HCT116 (cell line): ENCODE measurements at regions not wholly inside any gene's neighbourhood (a gene's known extent, or its start where the extent isn't known, plus 50 kb on each side); places are given as distances from the start of the nearest gene placed in this dataset.

ENCODE experiments used
- ATAC-seq: fragments of 200-7000 bp; cut with Tn5 transposase; 2 replicates; pipeline ENCODE4 v1.9.1; 2020; ENCODE audit warnings: mild to moderate bottlenecking, moderate library complexity
- BruUV-seq: library from RNA; stranded (reverse); fragments of 400-500 nt; replicated peaks from 2 replicates; lab custom pipeline; 2021; lab: Mats Ljungman, UMichigan
- CTCF ChIA-PET: fragments of 300-600 bp; sonication (Branson Sonifier 250); formaldehyde crosslinking; loops from one replicate; lab custom pipeline; 2021; ENCODE audit warnings: antibody characterized with exemption; lab: Charles Lee
- POLR2A ChIA-PET: fragments of 300-600, 350-600 bp; sonication (Branson Sonifier 250); formaldehyde crosslinking; loops from one replicate; lab custom pipeline; 2021; ENCODE audit warnings: antibody characterized with exemption; lab: Charles Lee
- RAD21 ChIA-PET, 2 experiments: fragments of 300-600 bp; sonication (Branson Sonifier 250); formaldehyde crosslinking; loops; one replicate each; lab custom pipeline; 2023; ENCODE audit warnings: low total read pairs in 2 of 2; ENCODE audit not compliant: uncharacterized antibody in 2 of 2, unreplicated experiment in 2 of 2, low non-redundant PET in 1 of 2; lab: Charles Lee
- DNase-seq: peaks from one replicate; pipeline ENCODE4 v3.0.0-alpha.2; 2010; ENCODE audit warnings: low read depth, low spot score
- H2AFZ ChIP-seq: fragments of 200-600 bp; shearing (Covaris generic), sonication (generic); 2 replicates; pipeline ENCODE4 v1.6.1; 2017; ENCODE audit warnings: low read depth, mixed run types, mixed read lengths, antibody characterized with exemption, low read length; ENCODE audit not compliant: poor library complexity, severe bottlenecking
- H3K27ac ChIP-seq: 2 replicates; pipeline ENCODE4 v1.5.1; 2012; ENCODE audit warnings: low read depth, low read length
- H3K27me3 ChIP-seq: fragments of 200-600 bp; sonication (generic); 2 replicates; pipeline ENCODE4 v1.6.1; 2016; ENCODE audit warnings: mixed run types, low read length, mixed read lengths; ENCODE audit not compliant: insufficient read depth
- H3K36me3 ChIP-seq, 2 experiments: fragments of 200-500 bp in 1 of 2; fragments of 200-600 bp in 1 of 2; sonication (Bioruptor generic) in 1 of 2; sonication (generic) in 1 of 2; 2 replicates each; pipeline versions ENCODE4 v1.5.1 to v1.6.1; 2014 to 2016; ENCODE audit warnings: low read length in 2 of 2, inconsistent platforms in 1 of 2, mixed read lengths in 1 of 2, mixed run types in 1 of 2; ENCODE audit not compliant: insufficient read depth in 2 of 2, control insufficient read depth in 1 of 2
- H3K4me1 ChIP-seq, 2 experiments: fragments of 200-600 bp in 1 of 2; sonication (generic) in 1 of 2; 2 replicates each; pipeline versions ENCODE4 v1.5.1 to v1.6.1; 2012 to 2017; ENCODE audit warnings: low read length in 2 of 2, inconsistent platforms in 1 of 2, mild to moderate bottlenecking in 1 of 2, mixed read lengths in 1 of 2, mixed run types in 1 of 2, moderate library complexity in 1 of 2; ENCODE audit not compliant: insufficient read depth in 2 of 2, control insufficient read depth in 1 of 2
- H3K4me2 ChIP-seq: fragments of 200-600 bp; sonication (generic); 2 replicates; pipeline ENCODE4 v1.6.1; 2017; ENCODE audit warnings: mixed run types, low read length, mixed read lengths
- H3K4me3 ChIP-seq, 2 experiments: fragments of 200-600 bp in 1 of 2; sonication (generic) in 1 of 2; replicated peaks in 1 of 2; 2 replicates each; pipeline ENCODE4 v1.5.1; 2011 to 2016; ENCODE audit warnings: low read length in 2 of 2, control low read depth in 1 of 2, low read depth in 1 of 2, mild to moderate bottlenecking in 1 of 2, mixed read lengths in 1 of 2, mixed run types in 1 of 2
- H3K79me2 ChIP-seq: fragments of 200-600 bp; sonication (generic); 2 replicates; pipeline ENCODE4 v1.6.1; 2017; ENCODE audit warnings: mild to moderate bottlenecking, mixed run types, low read length, moderate library complexity, mixed read lengths; ENCODE audit not compliant: insufficient read depth
- H3K9ac ChIP-seq: fragments of 200-600 bp; sonication (generic); 2 replicates; pipeline ENCODE4 v1.6.1; 2016; ENCODE audit warnings: low read length, mixed read lengths
- H3K9me2 ChIP-seq: fragments of 200-600 bp; sonication (generic), shearing (Covaris generic); 2 replicates; pipeline ENCODE4 v1.6.1; 2017; ENCODE audit warnings: mixed run types, mild to moderate bottlenecking, moderate library complexity; ENCODE audit not compliant: insufficient read depth
- H3K9me3 ChIP-seq, 2 experiments: fragments of 200-500 bp in 1 of 2; fragments of 200-600 bp in 1 of 2; sonication (Bioruptor generic) in 1 of 2; sonication (generic) in 1 of 2; 2 replicates each; pipeline ENCODE4 v1.6.1; 2014 to 2017; ENCODE audit warnings: low read length in 2 of 2, mixed read lengths in 2 of 2, inconsistent platforms in 1 of 2, low read depth in 1 of 2, mild to moderate bottlenecking in 1 of 2, mixed run types in 1 of 2, moderate library complexity in 1 of 2; ENCODE audit not compliant: control insufficient read depth in 1 of 2, insufficient read depth in 1 of 2
- H4K20me1 ChIP-seq: fragments of 200-600 bp; sonication (generic), shearing (Covaris generic); 2 replicates; pipeline ENCODE4 v1.6.1; 2017; ENCODE audit warnings: mixed run types, mild to moderate bottlenecking, moderate library complexity; ENCODE audit not compliant: insufficient read depth
- ELF1 ChIP-seq: IDR thresholded peaks from 2 replicates; pipeline ENCODE4 v1.6.1; 2012; ENCODE audit warnings: low read depth, borderline replicate concordance
- EZH2phosphoT487 ChIP-seq: fragments of 200-600 bp; IDR thresholded peaks from 2 replicates; pipeline ENCODE4 v1.6.1; 2018; ENCODE audit warnings: antibody characterized with exemption, borderline replicate concordance
- RAD21 ChIP-seq: IDR thresholded peaks from 2 replicates; pipeline ENCODE4 v1.6.1; 2012; ENCODE audit warnings: low read depth, mild to moderate bottlenecking
- SIN3A ChIP-seq: IDR thresholded peaks from 2 replicates; pipeline ENCODE4 v1.6.1; 2012; ENCODE audit warnings: low read depth
- SP1 ChIP-seq: IDR thresholded peaks from 2 replicates; pipeline ENCODE4 v1.6.1; 2012; ENCODE audit warnings: low read depth
- SRF ChIP-seq: IDR thresholded peaks from 2 replicates; pipeline ENCODE4 v1.6.1; 2012; ENCODE audit warnings: low read depth
- intact Hi-C: fragments of 100-400 bp; cut with micrococcal nuclease; formaldehyde crosslinking; loops from 2 replicates; pipeline ENCODE4 v1.10.0; 2022
- TF ChIP-seq, protein P1 (sequence below): IDR thresholded peaks from 2 replicates; pipeline ENCODE4 v1.6.1; 2011; ENCODE audit warnings: mild to moderate bottlenecking, low read length, moderate library complexity; ENCODE audit not compliant: insufficient replicate concordance; ENCODE audit errors: extremely low read depth
- TF ChIP-seq, protein P2 (sequence below), 3 experiments: fragments of 200-600 bp in 1 of 3; sonication (generic) in 1 of 3; IDR thresholded peaks in 2 of 3; conservative IDR thresholded peaks in 1 of 3; 2 replicates each; pipeline ENCODE4 v1.5.1; 2012 to 2017; ENCODE audit warnings: low read depth in 2 of 3, low read length in 2 of 3, antibody characterized with exemption in 1 of 3, borderline replicate concordance in 1 of 3, control low read depth in 1 of 3, mild to moderate bottlenecking in 1 of 3, mixed read lengths in 1 of 3, mixed run types in 1 of 3, moderate library complexity in 1 of 3; ENCODE audit not compliant: insufficient read depth in 1 of 3

DNA sequence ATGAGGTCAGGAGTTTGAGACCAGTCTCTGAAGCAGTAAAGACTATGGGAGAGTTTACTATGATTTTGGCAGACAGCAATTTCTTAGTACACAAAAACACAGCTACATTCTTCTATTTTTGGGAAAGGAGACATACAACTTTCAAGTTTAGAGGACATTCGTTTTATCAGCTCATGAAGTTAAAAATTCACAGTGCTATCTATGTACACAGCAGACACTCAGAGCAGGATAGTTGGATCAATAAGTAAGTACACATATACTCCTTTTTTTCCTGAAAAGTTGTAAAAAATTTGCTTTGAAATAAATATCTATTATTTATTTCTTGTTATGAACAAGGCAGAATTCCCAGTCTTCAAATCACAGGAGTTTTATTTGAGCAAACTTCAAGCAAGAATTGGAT, 159.7 kb downstream of the SERPINI1 start:
- no peak overlapping the region for H3K9ac ChIP-seq
- TF ChIP-seq, protein P1, sequence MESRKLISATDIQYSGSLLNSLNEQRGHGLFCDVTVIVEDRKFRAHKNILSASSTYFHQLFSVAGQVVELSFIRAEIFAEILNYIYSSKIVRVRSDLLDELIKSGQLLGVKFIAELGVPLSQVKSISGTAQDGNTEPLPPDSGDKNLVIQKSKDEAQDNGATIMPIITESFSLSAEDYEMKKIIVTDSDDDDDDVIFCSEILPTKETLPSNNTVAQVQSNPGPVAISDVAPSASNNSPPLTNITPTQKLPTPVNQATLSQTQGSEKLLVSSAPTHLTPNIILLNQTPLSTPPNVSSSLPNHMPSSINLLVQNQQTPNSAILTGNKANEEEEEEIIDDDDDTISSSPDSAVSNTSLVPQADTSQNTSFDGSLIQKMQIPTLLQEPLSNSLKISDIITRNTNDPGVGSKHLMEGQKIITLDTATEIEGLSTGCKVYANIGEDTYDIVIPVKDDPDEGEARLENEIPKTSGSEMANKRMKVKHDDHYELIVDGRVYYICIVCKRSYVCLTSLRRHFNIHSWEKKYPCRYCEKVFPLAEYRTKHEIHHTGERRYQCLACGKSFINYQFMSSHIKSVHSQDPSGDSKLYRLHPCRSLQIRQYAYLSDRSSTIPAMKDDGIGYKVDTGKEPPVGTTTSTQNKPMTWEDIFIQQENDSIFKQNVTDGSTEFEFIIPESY = no peak
- TF ChIP-seq ELF1 = no peak
- no peak for TF ChIP-seq SP1
- TF ChIP-seq RAD21 = no peak
- TF ChIP-seq, protein P2, sequence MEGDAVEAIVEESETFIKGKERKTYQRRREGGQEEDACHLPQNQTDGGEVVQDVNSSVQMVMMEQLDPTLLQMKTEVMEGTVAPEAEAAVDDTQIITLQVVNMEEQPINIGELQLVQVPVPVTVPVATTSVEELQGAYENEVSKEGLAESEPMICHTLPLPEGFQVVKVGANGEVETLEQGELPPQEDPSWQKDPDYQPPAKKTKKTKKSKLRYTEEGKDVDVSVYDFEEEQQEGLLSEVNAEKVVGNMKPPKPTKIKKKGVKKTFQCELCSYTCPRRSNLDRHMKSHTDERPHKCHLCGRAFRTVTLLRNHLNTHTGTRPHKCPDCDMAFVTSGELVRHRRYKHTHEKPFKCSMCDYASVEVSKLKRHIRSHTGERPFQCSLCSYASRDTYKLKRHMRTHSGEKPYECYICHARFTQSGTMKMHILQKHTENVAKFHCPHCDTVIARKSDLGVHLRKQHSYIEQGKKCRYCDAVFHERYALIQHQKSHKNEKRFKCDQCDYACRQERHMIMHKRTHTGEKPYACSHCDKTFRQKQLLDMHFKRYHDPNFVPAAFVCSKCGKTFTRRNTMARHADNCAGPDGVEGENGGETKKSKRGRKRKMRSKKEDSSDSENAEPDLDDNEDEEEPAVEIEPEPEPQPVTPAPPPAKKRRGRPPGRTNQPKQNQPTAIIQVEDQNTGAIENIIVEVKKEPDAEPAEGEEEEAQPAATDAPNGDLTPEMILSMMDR (IDR thresholded peaks at IDR 0.05 in 2 of 3, conservative IDR thresholded peaks at IDR 0.05 in 1 of 3; ENCODE audit: borderline replicate concordance in 1 of 3, insufficient read depth in 1 of 3, low read depth in 2 of 3, low read length in 2 of 3) = no peak
- no peak for TF ChIP-seq SIN3A
- no peak for TF ChIP-seq EZH2phosphoT487
- TF ChIP-seq SRF = no peak
- H3K4me3 ChIP-seq = no peak overlapping the region
- H3K9me3 ChIP-seq = no peaks in the 10 kb centered on the region
- H3K4me2 ChIP-seq = no peak overlapping the region
- no peaks in the 10 kb centered on the region for H4K20me1 ChIP-seq
- H3K36me3 ChIP-seq = no peaks in the 10 kb centered on the region
- H3K4me1 ChIP-seq = no peaks in the 10 kb centered on the region
- intact Hi-C loops = no loop called here
- H3K79me2 ChIP-seq = no peaks in the 10 kb centered on the region
- DNase-seq (no peak), ATAC-seq (no peak)
- no peak overlapping the region for H2AFZ ChIP-seq
- CTCF ChIA-PET = no interaction called here
- no peaks in the 10 kb centered on the region for H3K9me2 ChIP-seq
- H3K27me3 ChIP-seq = no peaks in the 10 kb centered on the region
- POLR2A ChIA-PET = no interaction called here
- RAD21 ChIA-PET = no interaction called here
- H3K27ac ChIP-seq = no peak overlapping the region
- BruUV-seq = no TSS peak
